Uterus (tissue), 3 donors: ENCODE measurements at regions not wholly inside any gene's neighbourhood (a gene's known extent, or its start where the extent isn't known, plus 50 kb on each side); places are given as distances from the start of the nearest gene placed in this dataset.
A peak's percentile ranks its signal among the peaks of the same experiment; 100 is the strongest.

Experiments
- DNase-seq, 2 donors: peaks; one replicate each; pipeline ENCODE4 v3.0.0-alpha.2; 2019 to 2020
- H3K27ac ChIP-seq, 2 donors: fragments of 200-600 bp; sonication (generic); 1 replicate in 1 of 2; 2 replicates in 1 of 2; pipeline ENCODE4 v1.5.1; 2016 to 2018
- H3K27me3 ChIP-seq, 2 donors: fragments of 200-600 bp; sonication (generic); one replicate each; pipeline ENCODE4 v1.5.1; 2018 to 2019; ENCODE audit warnings: control low read depth in 1 of 2
- H3K36me3 ChIP-seq, 2 donors: fragments of 200-600 bp; sonication (generic); one replicate each; pipeline ENCODE4 v1.5.1; 2019; ENCODE audit warnings: control low read depth in 1 of 2
- H3K4me1 ChIP-seq, 2 donors: fragments of 200-600 bp; sonication (generic); one replicate each; pipeline ENCODE4 v1.5.1; 2018 to 2019; ENCODE audit warnings: control low read depth in 1 of 2
- H3K4me3 ChIP-seq, 2 donors: fragments of 200-600 bp; sonication (generic); 1 replicate in 1 of 2; 2 replicates in 1 of 2; pipeline ENCODE4 v1.5.1; 2018 to 2019; ENCODE audit warnings: mild to moderate bottlenecking in 1 of 2
- H3K9me3 ChIP-seq, 2 donors: fragments of 200-600 bp; sonication (generic); one replicate each; pipeline ENCODE4 v1.5.1; 2019; ENCODE audit warnings: control low read depth in 1 of 2
- POLR2A ChIP-seq, 2 donors: fragments of 450-650 bp; IDR thresholded peaks; one replicate each; pipeline ENCODE4 v1.6.1; 2016; ENCODE audit warnings: antibody characterized with exemption in 2 of 2, mild to moderate bottlenecking in 1 of 2, moderate library complexity in 1 of 2
- intact Hi-C: fragments of 100-400 bp; cut with DNase I; formaldehyde crosslinking; loops from one replicate; pipeline ENCODE4 v1.15.1; 2023; ENCODE audit warnings: low total_unique reads
- TF ChIP-seq, protein P1 (sequence below), 4 experiments: fragments of 200-600 bp in 2 of 4; fragments of 450-650 bp in 2 of 4; sonication (generic) in 2 of 4; IDR thresholded peaks; one replicate each; pipeline ENCODE4 v1.5.1; 2016 to 2019; ENCODE audit warnings: antibody characterized with exemption in 4 of 4, mild to moderate bottlenecking in 2 of 4, moderate library complexity in 1 of 4
- donor health status: DM: yes; HTN: yes; CAD: no.

DNA sequence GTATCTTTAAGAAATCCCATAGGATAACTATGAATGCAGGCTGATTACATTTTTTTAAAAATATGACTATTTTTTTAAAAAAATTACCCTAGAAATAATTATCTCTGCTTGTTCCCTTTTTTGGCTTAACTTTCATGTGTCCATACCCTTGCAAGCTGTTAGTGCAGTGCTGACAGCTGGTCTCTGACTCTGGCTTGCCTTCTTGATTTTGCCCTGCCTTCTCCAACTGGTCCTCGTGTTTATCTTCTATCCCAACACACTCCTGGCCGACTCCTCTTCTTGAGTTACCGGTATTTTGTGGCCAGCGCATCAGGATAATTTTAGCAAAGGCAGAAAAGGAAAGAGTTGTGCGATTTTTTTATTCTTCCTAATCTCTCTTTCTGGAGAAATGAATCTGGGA lies 111.7 kb upstream of the STARD3NL start:
- Histone ChIP-seq H3K4me1 (no peaks in the 10 kb centered on the region), H3K9me3 (no peaks in the 10 kb centered on the region), H3K27me3 (no peaks in the 10 kb centered on the region), H3K27ac (no peak overlapping the region), H3K36me3 (no peaks in the 10 kb centered on the region), H3K4me3 (no peak overlapping the region)
- no peak for DNase-seq
- no peak for TF ChIP-seq POLR2A (IDR thresholded peaks at IDR 0.05)
- TF ChIP-seq, protein P1, sequence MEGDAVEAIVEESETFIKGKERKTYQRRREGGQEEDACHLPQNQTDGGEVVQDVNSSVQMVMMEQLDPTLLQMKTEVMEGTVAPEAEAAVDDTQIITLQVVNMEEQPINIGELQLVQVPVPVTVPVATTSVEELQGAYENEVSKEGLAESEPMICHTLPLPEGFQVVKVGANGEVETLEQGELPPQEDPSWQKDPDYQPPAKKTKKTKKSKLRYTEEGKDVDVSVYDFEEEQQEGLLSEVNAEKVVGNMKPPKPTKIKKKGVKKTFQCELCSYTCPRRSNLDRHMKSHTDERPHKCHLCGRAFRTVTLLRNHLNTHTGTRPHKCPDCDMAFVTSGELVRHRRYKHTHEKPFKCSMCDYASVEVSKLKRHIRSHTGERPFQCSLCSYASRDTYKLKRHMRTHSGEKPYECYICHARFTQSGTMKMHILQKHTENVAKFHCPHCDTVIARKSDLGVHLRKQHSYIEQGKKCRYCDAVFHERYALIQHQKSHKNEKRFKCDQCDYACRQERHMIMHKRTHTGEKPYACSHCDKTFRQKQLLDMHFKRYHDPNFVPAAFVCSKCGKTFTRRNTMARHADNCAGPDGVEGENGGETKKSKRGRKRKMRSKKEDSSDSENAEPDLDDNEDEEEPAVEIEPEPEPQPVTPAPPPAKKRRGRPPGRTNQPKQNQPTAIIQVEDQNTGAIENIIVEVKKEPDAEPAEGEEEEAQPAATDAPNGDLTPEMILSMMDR (IDR thresholded peaks at IDR 0.05), result no peak
- intact Hi-C loops, result no loop called here

DNA sequence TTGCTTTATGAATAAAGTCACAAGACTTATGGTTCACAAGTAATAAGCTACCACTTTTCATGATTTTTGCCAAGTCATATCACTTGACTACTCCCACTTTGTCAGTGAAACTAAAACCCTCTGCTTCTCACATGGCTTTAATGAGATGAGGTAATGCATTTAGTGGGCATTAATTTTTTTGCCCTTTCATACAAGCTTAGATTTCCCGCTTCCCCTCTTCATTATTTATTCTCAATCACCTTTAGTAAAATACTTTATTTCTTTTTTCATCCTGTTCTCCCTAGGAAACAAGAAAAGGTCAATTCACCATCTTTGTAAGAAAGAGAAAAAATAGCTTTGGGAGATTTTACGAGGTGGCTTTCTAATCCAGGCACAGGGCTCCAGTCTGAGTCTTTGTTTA lies 109.6 kb upstream of the STARD3NL start:
- Histone ChIP-seq H3K4me1 (no peaks in the 10 kb centered on the region), H3K9me3 (no peaks in the 10 kb centered on the region), H3K27me3 (no peaks in the 10 kb centered on the region), H3K4me3 (no peak overlapping the region), H3K27ac (no peak overlapping the region), H3K36me3 (no peaks in the 10 kb centered on the region)
- DNase-seq, result no peak
- intact Hi-C loops, result no loop called here
- TF ChIP-seq, protein P1 (IDR thresholded peaks at IDR 0.05), result no peak
- no peak for TF ChIP-seq POLR2A (IDR thresholded peaks at IDR 0.05)

DNA sequence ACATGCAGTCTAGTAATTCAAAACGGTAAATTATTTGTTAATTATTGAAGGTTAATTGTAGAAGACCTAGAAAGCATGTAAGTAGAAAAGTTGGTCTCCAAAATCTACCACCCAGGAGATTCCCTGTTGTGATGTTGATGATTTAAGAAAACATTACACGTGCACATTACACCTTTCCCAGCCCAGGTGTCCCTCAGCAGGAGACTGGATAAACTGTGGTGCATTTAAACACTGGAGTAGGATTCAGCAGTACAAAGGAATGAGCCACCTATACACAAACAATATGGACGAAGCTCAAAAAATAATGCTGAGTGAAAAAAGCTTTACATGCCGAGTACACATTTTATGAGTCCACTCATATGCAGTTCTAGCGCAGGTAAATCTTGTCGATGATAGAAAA lies 109.0 kb upstream of the STARD3NL start:
- no peak for DNase-seq
- intact Hi-C loops, result no loop called here
- Histone ChIP-seq H3K36me3 (no peaks in the 10 kb centered on the region), H3K4me3 (no peak overlapping the region), H3K27me3 (no peaks in the 10 kb centered on the region), H3K9me3 (no peaks in the 10 kb centered on the region), H3K27ac (no peak overlapping the region), H3K4me1 (no peaks in the 10 kb centered on the region)
- TF ChIP-seq, protein P1 (IDR thresholded peaks at IDR 0.05), result no peak
- no peak for TF ChIP-seq POLR2A (IDR thresholded peaks at IDR 0.05)

DNA sequence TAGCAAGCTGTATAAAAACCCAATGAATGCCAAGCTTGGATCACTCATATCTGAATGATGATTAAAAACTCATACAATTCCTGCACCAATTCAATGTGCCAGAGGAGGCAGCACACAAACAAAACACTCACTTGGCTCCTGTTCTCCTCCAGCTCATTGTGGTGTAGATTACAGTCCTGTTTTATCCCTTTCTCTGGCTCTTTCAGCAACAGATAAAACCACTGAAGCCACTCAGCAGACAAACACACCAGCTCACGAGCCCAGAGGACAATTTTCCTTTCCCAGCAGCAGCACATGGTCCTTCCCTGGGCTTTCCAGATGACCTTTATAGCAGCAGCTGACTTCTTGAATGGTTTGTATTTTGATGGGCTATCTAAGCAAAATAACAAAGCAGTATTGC lies 107.3 kb upstream of the STARD3NL start:
- intact Hi-C loops, result no loop called here
- Histone ChIP-seq H3K36me3 (no peaks in the 10 kb centered on the region), H3K4me1 (no peaks in the 10 kb centered on the region), H3K9me3 (no peaks in the 10 kb centered on the region), H3K27ac (no peak overlapping the region), H3K4me3 (no peak overlapping the region), H3K27me3 (no peaks in the 10 kb centered on the region)
- no peak for DNase-seq
- no peak for TF ChIP-seq POLR2A (IDR thresholded peaks at IDR 0.05)
- TF ChIP-seq, protein P1 (IDR thresholded peaks at IDR 0.05), result peak in 1 of 4 experiments; percentile 46

DNA sequence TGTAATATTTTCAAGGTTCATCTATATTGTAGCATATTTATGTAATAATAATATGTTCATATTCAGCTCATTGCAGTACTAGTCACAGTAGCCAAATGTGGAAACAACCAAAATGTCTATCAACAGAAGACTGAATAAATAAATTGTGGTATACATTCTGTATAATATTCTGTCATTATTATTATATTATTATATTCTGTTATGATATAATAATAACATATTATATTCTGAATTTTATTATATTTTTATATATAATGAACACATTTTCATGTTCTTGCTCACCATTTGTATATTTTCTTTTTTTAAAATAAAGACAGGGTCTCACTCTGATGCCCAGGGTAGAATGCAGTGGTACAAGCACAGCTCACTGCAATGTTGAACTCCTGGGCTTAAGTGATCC lies 91.2 kb upstream of the STARD3NL start:
- no peaks in the 10 kb centered on the region for H3K9me3 ChIP-seq
- H3K27ac ChIP-seq, result no peak overlapping the region
- no peaks in the 10 kb centered on the region for H3K36me3 ChIP-seq
- intact Hi-C loops, result no loop called here
- no peaks in the 10 kb centered on the region for H3K27me3 ChIP-seq
- TF ChIP-seq, protein P1 (IDR thresholded peaks at IDR 0.05), result no peak
- TF ChIP-seq POLR2A (IDR thresholded peaks at IDR 0.05), result no peak
- H3K4me1 ChIP-seq, result no peaks in the 10 kb centered on the region
- H3K4me3 ChIP-seq, result no peak overlapping the region
- DNase-seq, result no peak
